K562 (cell line): ENCODE measurements at regions not wholly inside any gene's neighbourhood (a gene's known extent, or its start where the extent isn't known, plus 50 kb on each side); places are given as distances from the start of the nearest gene placed in this dataset.

Source experiments
- CBFB ChIP-seq: sonication (generic); formaldehyde crosslinking; IDR thresholded peaks from 2 replicates; pipeline ENCODE4 v1.4.0; 2020; ENCODE audit warnings: mild to moderate bottlenecking, missing genetic modification reagents
- CTCF ChIP-seq, 3 experiments: IDR thresholded peaks in 2 of 3; conservative IDR thresholded peaks in 1 of 3; 2 replicates each; pipeline ENCODE4 v1.5.1; 2011 to 2012; ENCODE audit warnings: low read length in 3 of 3, mild to moderate bottlenecking in 3 of 3, control low read depth in 2 of 3, improper control_type of control experiment in 1 of 3, inconsistent platforms in 1 of 3, low read depth in 1 of 3, mixed read lengths in 1 of 3, moderate library complexity in 1 of 3; ENCODE audit not compliant: insufficient read depth in 2 of 3
- FOXK2 ChIP-seq, 2 experiments: fragments of 450-650 bp; IDR thresholded peaks in 1 of 2; conservative IDR thresholded peaks in 1 of 2; 2 replicates each; pipeline ENCODE4 v1.6.1; 2016; ENCODE audit warnings: low read depth in 2 of 2, mild to moderate bottlenecking in 1 of 2
- FOXM1 ChIP-seq, 2 experiments: fragments of 450-650 bp in 1 of 2; sonication (generic) in 1 of 2; formaldehyde crosslinking in 1 of 2; IDR thresholded peaks; 2 replicates each; pipeline versions ENCODE4 v1.6.1 to v1.9.0; 2017 to 2022; ENCODE audit warnings: low read depth in 2 of 2, mild to moderate bottlenecking in 2 of 2, missing genetic modification reagents in 1 of 2, moderate library complexity in 1 of 2
- JUNB ChIP-seq: fragments of 450-650 bp; formaldehyde crosslinking; conservative IDR thresholded peaks from 2 replicates; pipeline ENCODE4 v1.4.0; 2020; ENCODE audit warnings: mild to moderate bottlenecking
- KLF1 ChIP-seq: fragments of 450-650 bp; IDR thresholded peaks from 2 replicates; pipeline ENCODE4 v1.6.1; 2016; ENCODE audit warnings: missing genetic modification characterization, missing compliant biosample characterization
- MBD2 ChIP-seq: sonication (generic); IDR thresholded peaks from 2 replicates; pipeline ENCODE4 v1.6.1; 2016; ENCODE audit warnings: low read depth, borderline replicate concordance
- NCOR1 ChIP-seq: fragments of 450-650 bp; IDR thresholded peaks from 2 replicates; pipeline ENCODE4 v1.6.1; 2016; ENCODE audit warnings: mild to moderate bottlenecking, moderate library complexity
- SIRT6 ChIP-seq: IDR thresholded peaks from one replicate; pipeline ENCODE4 v1.6.1; 2012; ENCODE audit warnings: low read depth, mild to moderate bottlenecking, control low read depth, inconsistent platforms, low read length, moderate library complexity
- ZNF124 ChIP-seq: sonication (generic); formaldehyde crosslinking; IDR thresholded peaks from 2 replicates; pipeline ENCODE4 v1.8.1; 2022; ENCODE audit warnings: missing genetic modification reagents

GRCh38 chr1:29868944-29869343, 632.6 kb downstream of the PTPRU start:
- TF ChIP-seq MBD2 = no peak
- no peak for TF ChIP-seq ZNF124
- TF ChIP-seq FOXM1 (IDR thresholded peaks at IDR 0.05; ENCODE audit: low read depth) = no peak
- no peak for TF ChIP-seq FOXM1 (CRISPR knock-in tag; IDR thresholded peaks at IDR 0.05; ENCODE audit: low read depth)
- TF ChIP-seq KLF1 (tag) = no peak
- TF ChIP-seq JUNB (CRISPR knock-in tag) = no peak
- TF ChIP-seq CBFB (CRISPR knock-in tag) = no peak
- no peak for TF ChIP-seq NCOR1
- no peak for TF ChIP-seq FOXK2 (conservative IDR thresholded peaks at IDR 0.05 in 1 of 2, IDR thresholded peaks at IDR 0.05 in 1 of 2; ENCODE audit: low read depth in 2 of 2)
- no peak for TF ChIP-seq CTCF (IDR thresholded peaks at IDR 0.05 in 2 of 3, conservative IDR thresholded peaks at IDR 0.05 in 1 of 3; ENCODE audit: insufficient read depth in 2 of 3, low read depth in 1 of 3, low read length in 3 of 3)
- TF ChIP-seq SIRT6 = no peak
